Testis (tissue), 2 donors: ENCODE measurements at regions not wholly inside any gene's neighbourhood (a gene's known extent, or its start where the extent isn't known, plus 50 kb on each side); places are given as distances from the start of the nearest gene placed in this dataset.

Source experiments
- DNase-seq: peaks from one replicate; pipeline ENCODE4 v3.0.0-alpha.2; 2019
- H3K27ac ChIP-seq, 2 donors: fragments of 200-600 bp; sonication (generic); one replicate each; pipeline ENCODE4 v1.5.1; 2019
- H3K27me3 ChIP-seq: fragments of 200-600 bp; sonication (generic); one replicate; pipeline ENCODE4 v1.5.1; 2019
- H3K36me3 ChIP-seq: fragments of 200-600 bp; sonication (generic); one replicate; pipeline ENCODE4 v1.5.1; 2017; ENCODE audit warnings: low read depth; ENCODE audit errors: missing control alignments
- H3K4me1 ChIP-seq: fragments of 200-600 bp; sonication (generic); one replicate; pipeline ENCODE4 v1.5.1; 2019
- H3K4me3 ChIP-seq, 2 donors: fragments of 200-600 bp; sonication (generic); one replicate each; pipeline ENCODE4 v1.5.1; 2017 to 2019
- H3K9me3 ChIP-seq: fragments of 200-600 bp; sonication (generic); one replicate; pipeline ENCODE4 v1.5.1; 2017
- CTCF ChIP-seq, 3 experiments: fragments of 450-650 bp in 2 of 3; fragments of 200-600 bp in 1 of 3; sonication (generic) in 1 of 3; IDR thresholded peaks; one replicate each; pipeline ENCODE4 v1.5.1; 2016 to 2019; ENCODE audit warnings: antibody characterized with exemption in 3 of 3, mild to moderate bottlenecking in 2 of 3, moderate library complexity in 1 of 3
- POLR2A ChIP-seq: fragments of 450-650 bp; IDR thresholded peaks from one replicate; pipeline ENCODE4 v1.6.1; 2017; ENCODE audit warnings: antibody characterized with exemption, mild to moderate bottlenecking, moderate library complexity
- WGBS, 2 donors: methylation state at CpG; one replicate each; pipeline ENCODE4 v1.1.5; 2018; 5-methylcytosine and 5-hydroxymethylcytosine counted together
- intact Hi-C: fragments of 100-400 bp; cut with DNase I; formaldehyde crosslinking; loops from one replicate; pipeline ENCODE4 v1.15.1; 2023; ENCODE audit warnings: low total_unique reads

- no peaks in the 10 kb centered on the region for H3K9me3 ChIP-seq
- intact Hi-C loops = no loop called here
- DNase-seq = no peak
- H3K36me3 ChIP-seq = no peaks in the 10 kb centered on the region
- H3K27me3 ChIP-seq = no peaks in the 10 kb centered on the region
- H3K4me3 ChIP-seq = no peak overlapping the region
- TF ChIP-seq CTCF (IDR thresholded peaks at IDR 0.05) = no peak
- no peak for TF ChIP-seq POLR2A
- H3K4me1 ChIP-seq = no peaks in the 10 kb centered on the region
- no peak overlapping the region for H3K27ac ChIP-seq
Measured at GRCh38 chr5:125967576-125967975, 455.6 kb upstream of the GRAMD2B start.

GRCh38 chr5:125969011-125969813 is 454.0 kb upstream of the GRAMD2B start:
- DNase-seq = no peak
- WGBS, 2 donors = 66 to 77% methylated on average over 6 of the region's 6 CpGs

GRCh38 chr5:125969814-125970171 is 453.4 kb upstream of the GRAMD2B start:
- no peak overlapping the region for H3K27ac ChIP-seq
- H3K4me1 ChIP-seq = no peaks in the 10 kb centered on the region
- no peak overlapping the region for H3K4me3 ChIP-seq
- DNase-seq = no peak
- 88 to 93% methylated on average over 1 of the region's 1 CpG for WGBS, 2 donors
- intact Hi-C loops = no loop called here
- no peaks in the 10 kb centered on the region for H3K27me3 ChIP-seq
- TF ChIP-seq CTCF (IDR thresholded peaks at IDR 0.05) (no peak), POLR2A (no peak)
- H3K9me3 ChIP-seq = no peaks in the 10 kb centered on the region
- no peaks in the 10 kb centered on the region for H3K36me3 ChIP-seq

More at GRCh38 chr5:125969011-125969813, 454.0 kb upstream of the GRAMD2B start:
- TF ChIP-seq CTCF (IDR thresholded peaks at IDR 0.05) (no peak), POLR2A (no peak)
- H3K36me3 ChIP-seq = no peaks in the 10 kb centered on the region
- H3K4me1 ChIP-seq = no peaks in the 10 kb centered on the region
- H3K9me3 ChIP-seq = no peaks in the 10 kb centered on the region
- no peaks in the 10 kb centered on the region for H3K27me3 ChIP-seq
- no peak overlapping the region for H3K4me3 ChIP-seq
- no peak overlapping the region for H3K27ac ChIP-seq
- intact Hi-C loops = no loop called here

- Histone ChIP-seq H3K27me3 (no peaks in the 10 kb centered on the region), H3K36me3 (no peaks in the 10 kb centered on the region), H3K27ac (no peak overlapping the region), H3K4me1 (no peaks in the 10 kb centered on the region), H3K4me3 (no peak overlapping the region), H3K9me3 (no peaks in the 10 kb centered on the region)
- DNase-seq = no peak
- TF ChIP-seq POLR2A = no peak
- no peak for TF ChIP-seq CTCF (IDR thresholded peaks at IDR 0.05)
- 71 to 74% methylated on average over 7 of the region's 7 CpGs for WGBS, 2 donors
- intact Hi-C loops = no loop called here
Measured at GRCh38 chr5:125970631-125971307, 452.4 kb upstream of the GRAMD2B start.
